Ectodermal cell (in vitro differentiated cells): ENCODE measurements at regions not wholly inside any gene's neighbourhood (a gene's known extent, or its start where the extent isn't known, plus 50 kb on each side); places are given as distances from the start of the nearest gene placed in this dataset.

Experiments used
- H3K27ac ChIP-seq: 2 replicates; pipeline ENCODE4 v1.7.0; 2013; ENCODE audit warnings: mild to moderate bottlenecking, low read depth, low read length; ENCODE audit not compliant: insufficient read depth, poor library complexity, severe bottlenecking
- H3K27me3 ChIP-seq: 2 replicates; pipeline ENCODE4 v1.7.0; 2013; ENCODE audit warnings: mild to moderate bottlenecking, low read length; ENCODE audit not compliant: insufficient read depth, control insufficient read depth, poor library complexity, severe bottlenecking
- H3K36me3 ChIP-seq: one replicate; pipeline ENCODE4 v1.7.0; 2013; ENCODE audit warnings: low read length; ENCODE audit not compliant: control insufficient read depth, insufficient read depth
- H3K4me1 ChIP-seq: one replicate; pipeline ENCODE4 v1.7.0; 2013; ENCODE audit warnings: low read length; ENCODE audit not compliant: control insufficient read depth, insufficient read depth
- H3K4me3 ChIP-seq: 2 replicates; pipeline ENCODE4 v1.7.0; 2013; ENCODE audit warnings: low read depth, low read length, control low read depth; ENCODE audit not compliant: insufficient read depth
- H3K9me3 ChIP-seq: 2 replicates; pipeline ENCODE4 v1.7.0; 2013; ENCODE audit warnings: mild to moderate bottlenecking, low read length, moderate library complexity; ENCODE audit not compliant: control insufficient read depth
- WGBS, 2 experiments: methylation state at CpG; one replicate each; pipeline ENCODE4 v1.1.7; 2013; ENCODE audit warnings: missing lambda C conversion rate in 2 of 2; 5-methylcytosine and 5-hydroxymethylcytosine counted together

GRCh38 chr2:118216224-118216623 lies 128.0 kb downstream of the INSIG2 start:
- 95% methylated on average over 2 of the region's 3 CpGs for WGBS, 2 experiments
- Histone ChIP-seq H3K4me3 (no peak overlapping the region), H3K4me1 (no peaks in the 10 kb centered on the region), H3K27me3 (no peaks in the 10 kb centered on the region), H3K9me3 (no peaks in the 10 kb centered on the region), H3K27ac (no peak overlapping the region), H3K36me3 (no peaks in the 10 kb centered on the region)

GRCh38 chr2:118209727-118210126 lies 121.5 kb downstream of the INSIG2 start:
- Histone ChIP-seq H3K4me3 (no peak overlapping the region), H3K9me3 (no peaks in the 10 kb centered on the region), H3K27ac (no peak overlapping the region), H3K4me1 (peaks cover 4% of the 10 kb centered on the region), H3K36me3 (no peaks in the 10 kb centered on the region), H3K27me3 (no peaks in the 10 kb centered on the region)
- WGBS, 2 experiments, result 88 to 100% methylated on average over 1 of the region's 1 CpG

- Histone ChIP-seq H3K27ac (no peak overlapping the region), H3K36me3 (no peaks in the 10 kb centered on the region), H3K27me3 (peaks cover 3% of the 10 kb centered on the region), H3K4me1 (peaks cover 4% of the 10 kb centered on the region), H3K4me3 (no peak overlapping the region), H3K9me3 (no peaks in the 10 kb centered on the region)
- 93 to 95% methylated on average over 5 of the region's 5 CpGs for WGBS, 2 experiments
These were observed 119.6 kb downstream of the INSIG2 start for GRCh38 chr2:118207889-118208288.

GRCh38 chr2:118202707-118203303 lies 114.5 kb downstream of the INSIG2 start:
- Histone ChIP-seq H3K9me3 (no peaks in the 10 kb centered on the region), H3K4me3 (no peak overlapping the region), H3K4me1 (peaks cover 4% of the 10 kb centered on the region), H3K27ac (no peak overlapping the region), H3K36me3 (no peaks in the 10 kb centered on the region), H3K27me3 (peaks cover 4% of the 10 kb centered on the region)
- 62 to 63% methylated on average over 8 of the region's 8 CpGs for WGBS, 2 experiments

GRCh38 chr2:118198268-118198667 lies 110.0 kb downstream of the INSIG2 start:
- H3K9me3 ChIP-seq, result no peaks in the 10 kb centered on the region
- peaks cover 4% of the 10 kb centered on the region for H3K27me3 ChIP-seq
- H3K4me3 ChIP-seq, result no peak overlapping the region
- H3K27ac ChIP-seq, result no peak overlapping the region
- WGBS, 2 experiments, result 93 to 95% methylated on average over 1 of the region's 1 CpG
- H3K4me1 ChIP-seq, result no peaks in the 10 kb centered on the region
- no peaks in the 10 kb centered on the region for H3K36me3 ChIP-seq

GRCh38 chr2:118197011-118197675 lies 108.9 kb downstream of the INSIG2 start:
- Histone ChIP-seq H3K4me3 (no peak overlapping the region), H3K9me3 (no peaks in the 10 kb centered on the region), H3K27me3 (no peaks in the 10 kb centered on the region), H3K36me3 (no peaks in the 10 kb centered on the region), H3K4me1 (no peaks in the 10 kb centered on the region), H3K27ac (no peak overlapping the region)
- 76 to 82% methylated on average over 2 of the region's 2 CpGs for WGBS, 2 experiments

- Histone ChIP-seq H3K9me3 (no peaks in the 10 kb centered on the region), H3K27me3 (no peaks in the 10 kb centered on the region), H3K4me3 (no peak overlapping the region), H3K36me3 (no peaks in the 10 kb centered on the region), H3K27ac (no peak overlapping the region), H3K4me1 (no peaks in the 10 kb centered on the region)
These were observed 102.2 kb downstream of the INSIG2 start for GRCh38 chr2:118190474-118190873.

GRCh38 chr2:118186858-118187254 lies 98.6 kb downstream of the INSIG2 start:
- H3K36me3 ChIP-seq, result no peaks in the 10 kb centered on the region
- H3K4me3 ChIP-seq, result peak overlapping the region; percentile 76
- peaks cover 5% of the 10 kb centered on the region for H3K4me1 ChIP-seq
- H3K9me3 ChIP-seq, result no peaks in the 10 kb centered on the region
- peak overlapping the region; percentile 93 for H3K27ac ChIP-seq
- WGBS, 2 experiments, result 93 to 96% methylated on average over 3 to 4 of the region's 5 CpGs
- no peaks in the 10 kb centered on the region for H3K27me3 ChIP-seq

GRCh38 chr2:118186110-118186857 lies 98.0 kb downstream of the INSIG2 start:
- WGBS, 2 experiments, result 6 to 9% methylated on average over 52 of the region's 52 CpGs
- Histone ChIP-seq H3K4me1 (peaks cover 5% of the 10 kb centered on the region), H3K27me3 (no peaks in the 10 kb centered on the region), H3K4me3 (peak overlapping the region; percentile 76), H3K9me3 (no peaks in the 10 kb centered on the region), H3K36me3 (no peaks in the 10 kb centered on the region), H3K27ac (peak overlapping the region; percentile 93)
